BE2C (cell line): ENCODE measurements at regions not wholly inside any gene's neighbourhood (a gene's known extent, or its start where the extent isn't known, plus 50 kb on each side); places are given as distances from the start of the nearest gene placed in this dataset.

ENCODE experiments used
- DNase-seq: peaks from one replicate; pipeline ENCODE4 v3.0.0-alpha.2; 2020
- H3K27me3 ChIP-seq: fragments of 250-450 bp; sonication (Bioruptor Pico); 2 replicates; pipeline ENCODE4 v1.5.1; 2020; ENCODE audit warnings: mild to moderate bottlenecking
- H3K36me3 ChIP-seq: fragments of 250-450 bp; sonication (Bioruptor Pico); 2 replicates; pipeline ENCODE4 v1.5.1; 2020; ENCODE audit warnings: mild to moderate bottlenecking
- H3K4me1 ChIP-seq: fragments of 250-450 bp; sonication (Bioruptor Pico); 2 replicates; pipeline ENCODE4 v1.5.1; 2020
- H3K4me3 ChIP-seq: 2 replicates; pipeline ENCODE4 v1.5.1; 2011; ENCODE audit warnings: low read depth, low read length
- H3K9me3 ChIP-seq: fragments of 250-450 bp; sonication (Bioruptor Pico); 2 replicates; pipeline ENCODE4 v1.5.1; 2020
- TF ChIP-seq, protein P1 (sequence below): IDR thresholded peaks from 2 replicates; pipeline ENCODE4 v1.5.1; 2012; ENCODE audit warnings: mild to moderate bottlenecking, low read depth, low read length

DNA sequence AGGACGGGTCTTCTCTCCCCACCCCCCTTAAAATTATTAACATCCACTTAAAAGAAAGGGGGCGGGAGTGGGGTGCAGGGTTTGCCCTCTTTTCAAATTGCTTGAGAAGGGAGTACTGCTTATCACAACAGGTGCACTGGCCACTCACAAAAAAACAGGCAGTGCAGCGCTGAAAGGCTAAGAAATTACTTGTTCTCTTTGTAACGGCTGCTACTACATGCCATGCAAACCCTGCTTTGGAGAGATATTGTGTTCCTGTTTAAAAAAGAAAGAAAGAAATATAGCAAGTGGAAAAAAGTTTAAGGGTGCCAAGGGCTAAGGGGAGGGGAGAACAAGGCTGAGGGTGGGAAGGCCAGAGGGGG lies 312.7 kb upstream of the JARID2 start:
- Histone ChIP-seq H3K4me1 (no peaks in the 10 kb centered on the region), H3K27me3 (no peaks in the 10 kb centered on the region), H3K4me3 (no peak overlapping the region), H3K36me3 (no peaks in the 10 kb centered on the region), H3K9me3 (no peaks in the 10 kb centered on the region)
- TF ChIP-seq, protein P1, sequence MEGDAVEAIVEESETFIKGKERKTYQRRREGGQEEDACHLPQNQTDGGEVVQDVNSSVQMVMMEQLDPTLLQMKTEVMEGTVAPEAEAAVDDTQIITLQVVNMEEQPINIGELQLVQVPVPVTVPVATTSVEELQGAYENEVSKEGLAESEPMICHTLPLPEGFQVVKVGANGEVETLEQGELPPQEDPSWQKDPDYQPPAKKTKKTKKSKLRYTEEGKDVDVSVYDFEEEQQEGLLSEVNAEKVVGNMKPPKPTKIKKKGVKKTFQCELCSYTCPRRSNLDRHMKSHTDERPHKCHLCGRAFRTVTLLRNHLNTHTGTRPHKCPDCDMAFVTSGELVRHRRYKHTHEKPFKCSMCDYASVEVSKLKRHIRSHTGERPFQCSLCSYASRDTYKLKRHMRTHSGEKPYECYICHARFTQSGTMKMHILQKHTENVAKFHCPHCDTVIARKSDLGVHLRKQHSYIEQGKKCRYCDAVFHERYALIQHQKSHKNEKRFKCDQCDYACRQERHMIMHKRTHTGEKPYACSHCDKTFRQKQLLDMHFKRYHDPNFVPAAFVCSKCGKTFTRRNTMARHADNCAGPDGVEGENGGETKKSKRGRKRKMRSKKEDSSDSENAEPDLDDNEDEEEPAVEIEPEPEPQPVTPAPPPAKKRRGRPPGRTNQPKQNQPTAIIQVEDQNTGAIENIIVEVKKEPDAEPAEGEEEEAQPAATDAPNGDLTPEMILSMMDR: no peak
- no peak for DNase-seq

DNA sequence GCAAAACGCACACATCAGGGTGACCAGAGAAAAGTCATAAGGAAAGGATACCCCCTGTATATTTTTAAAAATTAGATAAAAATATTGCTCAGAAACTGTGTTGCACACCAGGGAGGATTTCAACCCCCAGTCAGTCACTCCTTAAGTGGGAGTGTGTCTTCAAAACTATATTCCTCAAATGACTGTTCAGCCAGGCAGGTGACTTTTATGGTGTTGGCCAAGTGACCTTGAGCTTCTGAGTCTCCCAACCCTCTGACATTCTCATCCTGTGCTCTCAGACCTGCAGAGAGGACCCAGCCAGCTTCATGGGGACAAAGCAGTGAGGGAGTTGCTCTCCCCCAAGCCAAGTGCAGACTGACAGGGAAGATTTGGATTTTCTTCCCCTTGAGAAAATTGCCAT lies 311.9 kb upstream of the JARID2 start:
- Histone ChIP-seq H3K36me3 (no peaks in the 10 kb centered on the region), H3K4me1 (no peaks in the 10 kb centered on the region), H3K9me3 (no peaks in the 10 kb centered on the region), H3K4me3 (no peak overlapping the region), H3K27me3 (no peaks in the 10 kb centered on the region)
- no peak for DNase-seq
- TF ChIP-seq, protein P1: no peak

DNA sequence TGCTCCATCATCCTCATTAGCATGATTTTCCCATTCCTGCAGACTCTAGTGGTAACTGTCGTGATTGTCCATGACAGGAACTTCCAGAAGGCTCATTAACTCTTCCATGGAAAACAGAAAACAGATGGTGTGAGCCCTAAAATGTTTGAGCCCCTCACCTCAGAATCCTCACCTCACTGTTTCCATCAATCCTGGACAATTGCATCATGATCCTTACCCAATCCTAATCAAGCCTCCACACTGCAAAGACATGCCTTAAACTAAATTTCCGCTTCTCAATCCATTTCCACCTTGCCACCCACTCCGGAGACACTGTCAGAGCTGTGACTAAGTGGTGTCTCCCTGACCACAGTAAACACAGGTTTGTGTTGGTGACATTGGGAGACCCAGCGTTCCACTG lies 311.0 kb upstream of the JARID2 start:
- TF ChIP-seq, protein P1: no peak
- no peak for DNase-seq
- Histone ChIP-seq H3K4me3 (no peak overlapping the region), H3K36me3 (no peaks in the 10 kb centered on the region), H3K27me3 (no peaks in the 10 kb centered on the region), H3K9me3 (no peaks in the 10 kb centered on the region), H3K4me1 (no peaks in the 10 kb centered on the region)

DNA sequence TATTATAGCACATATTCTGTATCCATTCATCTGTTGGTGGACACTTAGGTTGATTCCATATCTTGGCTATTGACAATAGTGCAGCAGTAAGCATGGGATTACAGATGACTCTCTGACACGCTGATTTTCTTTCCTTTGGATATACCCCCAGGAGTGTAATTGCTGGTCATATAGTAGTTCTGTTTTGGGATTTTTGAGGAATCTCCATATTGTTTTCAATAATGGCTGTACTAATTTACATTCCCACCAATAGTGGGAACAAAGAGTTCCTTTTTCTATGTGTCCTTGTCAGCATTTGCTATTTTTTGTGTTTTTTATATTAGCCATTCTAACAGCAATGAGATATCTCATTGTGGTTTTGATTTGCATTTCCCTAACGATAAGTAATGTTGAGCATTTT lies 309.0 kb upstream of the JARID2 start:
- TF ChIP-seq, protein P1: no peak
- no peaks in the 10 kb centered on the region for H3K9me3 ChIP-seq
- no peak overlapping the region for H3K4me3 ChIP-seq
- no peaks in the 10 kb centered on the region for H3K27me3 ChIP-seq
- no peaks in the 10 kb centered on the region for H3K4me1 ChIP-seq
- no peak for DNase-seq
- H3K36me3 ChIP-seq: no peaks in the 10 kb centered on the region

DNA sequence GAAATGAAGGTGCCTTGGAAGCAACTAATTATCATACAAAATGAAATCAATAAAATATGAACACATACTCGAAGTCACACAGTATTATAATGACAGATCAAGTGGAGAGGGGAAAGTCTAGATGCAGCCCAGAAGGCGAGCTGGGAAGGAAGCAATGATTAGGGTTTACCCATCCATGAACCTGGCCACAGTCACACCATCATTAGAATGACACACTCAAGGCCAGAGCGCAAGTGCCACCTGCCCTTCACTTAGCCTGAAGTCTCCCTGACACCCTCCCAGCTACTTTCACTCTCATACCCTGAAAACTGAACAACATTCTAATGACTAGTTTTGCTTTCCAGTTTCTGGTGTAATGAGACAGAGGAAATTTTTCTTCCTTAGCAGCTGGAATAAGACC lies 302.8 kb upstream of the JARID2 start:
- TF ChIP-seq, protein P1: no peak
- H3K4me3 ChIP-seq: no peak overlapping the region
- DNase-seq: no peak
- no peaks in the 10 kb centered on the region for H3K36me3 ChIP-seq
- no peaks in the 10 kb centered on the region for H3K27me3 ChIP-seq
- no peaks in the 10 kb centered on the region for H3K4me1 ChIP-seq
- no peaks in the 10 kb centered on the region for H3K9me3 ChIP-seq

DNA sequence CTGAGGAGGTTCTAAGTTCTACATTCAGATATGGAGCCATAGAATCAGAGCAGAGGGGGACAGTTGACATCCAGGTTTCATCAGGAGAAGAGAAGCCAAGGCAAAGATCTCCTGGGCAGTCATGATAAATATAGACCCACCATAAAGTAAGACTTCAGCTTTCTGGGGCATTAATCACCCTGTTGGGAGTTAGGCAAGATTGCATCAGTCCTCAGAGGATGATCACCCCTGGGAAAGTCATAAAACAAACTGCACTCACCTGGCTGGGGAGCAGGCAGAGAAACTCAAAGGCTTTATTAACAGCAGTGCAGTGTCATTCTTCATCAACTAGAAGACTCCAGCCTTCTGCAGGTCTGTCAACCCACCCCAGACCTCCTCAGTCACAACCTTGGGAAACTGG lies 301.3 kb upstream of the JARID2 start:
- Histone ChIP-seq H3K9me3 (no peaks in the 10 kb centered on the region), H3K36me3 (no peaks in the 10 kb centered on the region), H3K27me3 (no peaks in the 10 kb centered on the region), H3K4me3 (no peak overlapping the region), H3K4me1 (no peaks in the 10 kb centered on the region)
- TF ChIP-seq, protein P1: no peak
- DNase-seq: no peak
